Fibroblast of pulmonary artery (primary cell): ENCODE measurements at regions not wholly inside any gene's neighbourhood (a gene's known extent, or its start where the extent isn't known, plus 50 kb on each side); places are given as distances from the start of the nearest gene placed in this dataset.

Experiments
- DNase-seq: peaks from one replicate; pipeline ENCODE4 v3.0.0-alpha.2; 2010; ENCODE audit warnings: low read depth
- H3K4me3 ChIP-seq: replicated peaks from 2 replicates; pipeline ENCODE4 v1.5.1; 2011; ENCODE audit warnings: low read depth, mild to moderate bottlenecking, control low read depth, low read length, moderate library complexity
- CTCF ChIP-seq: IDR thresholded peaks from 2 replicates; pipeline ENCODE4 v1.5.1; 2011; ENCODE audit warnings: mild to moderate bottlenecking, control low read depth, low read length, inconsistent platforms; ENCODE audit errors: missing control alignments

GRCh38 chr5:112646139-112646936 is 91.3 kb upstream of the APC start:
- TF ChIP-seq CTCF, result no peak
- no peak overlapping the region for H3K4me3 ChIP-seq
- DNase-seq, result no peak

- no peak for DNase-seq
- TF ChIP-seq CTCF, result no peak
- no peak overlapping the region for H3K4me3 ChIP-seq
These were observed 90.3 kb upstream of the APC start for GRCh38 chr5:112647428-112647827.

GRCh38 chr5:112648264-112648663 is 89.4 kb upstream of the APC start:
- H3K4me3 ChIP-seq, result no peak overlapping the region
- TF ChIP-seq CTCF, result no peak
- DNase-seq, result no peak

GRCh38 chr5:112649882-112650281 is 87.8 kb upstream of the APC start:
- TF ChIP-seq CTCF, result no peak
- H3K4me3 ChIP-seq, result no peak overlapping the region
- no peak for DNase-seq

- no peak for DNase-seq
- H3K4me3 ChIP-seq, result no peak overlapping the region
- no peak for TF ChIP-seq CTCF
These were observed 84.0 kb upstream of the APC start for GRCh38 chr5:112653638-112654205.

GRCh38 chr5:112655513-112655912 is 82.2 kb upstream of the APC start:
- TF ChIP-seq CTCF, result no peak
- no peak for DNase-seq
- H3K4me3 ChIP-seq, result no peak overlapping the region

- DNase-seq, result no peak
- TF ChIP-seq CTCF, result no peak
- no peak overlapping the region for H3K4me3 ChIP-seq
These were observed 81.2 kb upstream of the APC start for GRCh38 chr5:112656451-112656850.
